Stimulated activated CD4-positive, alpha-beta T cell treated with anti-CD3 and anti-CD28 coated beads, Interleukin-12 subunit alpha, Interleukin-12 subunit beta, amount 100 ng/mL, for 48 hours (primary cell): ENCODE measurements at regions not wholly inside any gene's neighbourhood (a gene's known extent, or its start where the extent isn't known, plus 50 kb on each side); places are given as distances from the start of the nearest gene placed in this dataset.
"Not testable (repeated sequence)": the region's sequence is repeated elsewhere in the genome, so short reads cannot be mapped to it uniquely, and the experiment has no call there.

Experiments
- DNase-seq, 3 donors: peaks; one replicate each; pipeline ENCODE4 v3.0.0-alpha.2; 2020; ENCODE audit warnings: low read depth in 2 of 3, low spot score in 1 of 3

DNA sequence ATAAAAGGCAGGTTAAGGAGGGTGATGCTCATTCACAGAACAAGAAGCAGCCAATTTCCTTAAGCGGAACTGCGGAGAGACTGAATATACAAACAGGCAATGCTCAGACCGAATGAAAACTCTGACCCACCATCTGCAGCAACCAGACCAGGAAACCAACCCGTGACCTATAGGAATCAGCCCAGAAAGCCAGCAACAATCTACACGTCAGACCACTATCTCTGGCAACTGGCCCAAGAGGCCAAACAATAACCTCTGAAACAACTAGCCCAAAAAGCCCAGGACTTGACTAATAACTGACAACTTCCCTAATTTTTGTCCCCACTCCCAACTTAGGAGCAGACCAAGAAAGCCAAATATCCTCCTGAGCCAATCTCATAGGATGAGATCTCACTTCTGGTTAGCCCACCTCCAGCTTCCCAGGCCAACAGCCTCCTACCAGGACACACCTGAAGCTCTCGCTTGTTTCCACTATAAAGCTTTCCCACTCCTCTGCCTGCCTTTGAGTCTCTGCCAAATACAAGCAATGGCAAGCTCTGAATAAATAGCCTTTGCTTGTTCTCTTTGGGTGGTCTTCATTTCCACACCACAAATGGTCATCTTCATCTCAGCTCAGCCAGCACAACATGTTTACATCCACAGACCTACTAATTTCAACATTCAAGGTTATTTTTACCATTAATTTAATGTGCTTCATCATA, 168.5 kb downstream of the HSD17B3 start:
- no peak for DNase-seq

DNA sequence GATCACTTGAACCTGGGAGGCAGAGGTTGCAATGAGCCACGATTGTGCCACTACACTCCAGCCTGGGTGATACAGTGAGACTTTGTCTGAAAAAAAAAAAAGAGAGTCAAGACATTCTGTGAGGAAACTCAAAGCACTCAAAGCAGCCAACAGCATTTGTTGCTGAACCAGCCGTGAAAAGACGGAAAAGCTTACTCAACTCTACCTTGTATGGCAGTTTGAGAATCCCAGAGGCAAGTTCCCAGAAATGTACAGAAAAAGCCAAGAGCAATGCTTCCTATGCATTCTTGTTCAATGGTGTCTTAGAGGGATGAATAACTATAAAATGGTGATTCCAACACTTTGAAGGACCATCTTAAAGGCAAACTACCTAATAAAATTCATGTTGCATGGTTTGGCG, 170.2 kb downstream of the HSD17B3 start:
- no peak for DNase-seq

DNA sequence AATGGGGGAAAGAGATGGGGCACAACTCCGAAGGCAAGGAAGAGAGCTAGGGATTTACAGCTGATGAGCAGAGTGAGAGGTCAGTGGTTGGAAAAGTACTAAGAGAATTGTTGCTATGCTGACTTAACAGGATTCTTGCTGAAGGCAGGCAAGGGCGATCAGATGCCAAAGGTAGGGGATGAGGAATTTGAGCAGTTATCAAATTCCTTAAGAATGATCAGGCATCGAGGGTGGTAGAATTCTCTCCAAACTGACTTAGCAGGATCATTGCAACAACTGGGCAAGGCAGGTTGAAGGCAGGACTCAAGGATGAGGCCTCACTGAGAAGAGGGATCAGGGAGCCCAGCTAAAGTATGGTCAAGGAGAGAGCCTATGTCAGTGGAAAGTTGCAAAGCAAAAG, 171.0 kb downstream of the HSD17B3 start:
- no peak for DNase-seq

DNA sequence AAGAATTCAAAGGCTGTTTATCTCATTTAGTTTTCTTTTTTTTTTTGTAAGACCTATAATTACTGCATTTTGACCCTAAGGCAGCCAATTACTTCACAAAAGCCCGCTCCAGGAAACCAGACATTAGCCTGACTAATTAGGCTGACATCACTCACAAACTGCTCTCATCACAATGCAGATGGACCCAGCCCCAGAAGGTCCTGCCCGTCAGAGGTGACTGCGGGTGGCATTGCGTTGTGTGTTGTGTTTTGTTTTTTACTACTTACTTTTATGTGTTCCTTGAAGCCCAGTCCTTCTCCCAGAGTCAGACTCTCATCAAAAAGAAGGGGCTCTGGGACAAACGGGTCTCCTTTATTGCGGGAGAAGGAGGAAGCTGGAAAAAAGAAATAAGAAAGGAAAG, 172.2 kb downstream of the HSD17B3 start:
- DNase-seq: no peak

DNA sequence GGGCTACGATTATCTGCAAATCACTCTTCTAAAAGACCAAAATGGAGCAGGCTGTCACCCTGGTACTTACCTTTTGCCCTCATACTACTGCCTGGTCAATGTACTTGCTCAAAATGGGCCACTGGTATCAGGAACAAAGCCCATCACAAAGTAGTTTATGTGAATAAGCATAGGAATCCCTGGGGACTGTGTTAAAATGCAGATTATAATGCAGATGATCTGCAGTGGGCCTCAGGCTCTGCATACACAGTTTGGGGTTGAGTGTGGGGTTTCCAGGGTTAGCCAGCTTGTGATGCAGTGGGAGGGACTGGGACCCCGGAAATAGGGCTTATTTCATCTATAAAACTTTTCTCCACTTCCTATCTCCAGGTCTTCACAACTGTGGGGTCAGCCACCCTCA, 173.1 kb downstream of the HSD17B3 start:
- DNase-seq: no peak

DNA sequence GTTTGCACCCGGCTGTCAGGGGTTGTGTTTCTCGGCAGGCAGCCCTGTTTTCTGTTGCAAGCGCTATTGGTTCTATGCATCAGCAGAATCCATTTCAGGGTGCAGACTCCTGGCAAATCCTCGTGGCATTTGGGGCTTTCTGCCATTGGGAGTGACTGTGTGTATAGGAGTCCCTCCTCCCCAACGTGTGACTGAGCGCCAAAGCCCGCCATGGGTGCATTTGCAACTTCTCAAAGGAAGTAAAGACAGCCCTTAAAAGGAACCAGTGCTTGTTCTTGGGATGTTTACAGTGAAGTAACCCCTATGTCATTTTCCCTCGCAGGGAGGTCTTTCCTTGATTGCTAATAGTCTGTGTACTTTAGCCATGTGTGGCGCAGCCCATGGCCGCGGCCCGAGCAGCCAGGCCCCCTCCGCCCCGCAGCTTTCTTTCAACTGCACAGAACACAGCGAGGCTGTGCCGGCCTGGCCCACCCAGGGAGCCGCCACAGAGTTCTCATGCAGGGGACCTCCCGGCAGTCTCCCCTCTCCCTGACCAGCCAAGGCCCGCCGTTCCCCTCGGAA, 175.6 kb downstream of the HSD17B3 start:
- DNase-seq: no peak

DNA sequence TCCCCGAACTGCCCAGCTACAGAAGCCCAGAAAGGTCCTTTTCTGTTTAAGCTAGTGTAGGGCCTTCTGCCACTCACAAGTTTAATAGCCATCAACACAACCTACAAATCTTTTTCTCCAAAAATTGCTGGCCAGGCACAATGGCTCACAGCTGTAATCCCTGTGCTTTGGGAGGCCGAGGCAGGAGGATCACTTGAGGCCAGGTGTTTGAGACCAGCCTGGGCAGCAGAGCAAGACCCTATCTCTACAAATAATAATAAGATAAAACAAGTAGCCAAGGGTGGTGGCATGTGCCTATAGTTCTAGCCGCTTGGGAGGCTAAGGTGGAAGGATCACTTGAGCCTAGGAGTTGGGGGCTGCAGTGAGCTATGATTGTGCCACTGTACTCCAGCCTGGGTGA, 176.4 kb downstream of the HSD17B3 start:
- DNase-seq: no peak

DNA sequence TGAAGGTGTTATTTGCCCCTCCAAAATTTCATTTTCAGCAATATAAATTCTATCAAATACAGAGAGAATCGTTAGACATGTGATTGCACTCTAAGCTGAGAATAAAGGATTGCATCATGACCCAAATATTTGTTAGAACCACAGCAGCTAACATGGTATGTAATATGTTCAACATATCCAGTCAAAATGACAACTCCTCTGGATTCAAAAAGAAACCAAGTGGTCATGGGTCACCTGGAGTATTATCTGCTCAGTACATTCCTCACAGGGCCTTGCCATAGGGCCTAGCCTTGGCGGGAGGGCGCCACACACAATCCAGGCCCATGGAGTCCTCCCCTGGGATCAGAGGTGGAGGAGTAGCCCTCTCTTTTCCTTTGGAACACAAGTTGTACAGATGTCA, 179.2 kb downstream of the HSD17B3 start:
- DNase-seq: no peak

DNA sequence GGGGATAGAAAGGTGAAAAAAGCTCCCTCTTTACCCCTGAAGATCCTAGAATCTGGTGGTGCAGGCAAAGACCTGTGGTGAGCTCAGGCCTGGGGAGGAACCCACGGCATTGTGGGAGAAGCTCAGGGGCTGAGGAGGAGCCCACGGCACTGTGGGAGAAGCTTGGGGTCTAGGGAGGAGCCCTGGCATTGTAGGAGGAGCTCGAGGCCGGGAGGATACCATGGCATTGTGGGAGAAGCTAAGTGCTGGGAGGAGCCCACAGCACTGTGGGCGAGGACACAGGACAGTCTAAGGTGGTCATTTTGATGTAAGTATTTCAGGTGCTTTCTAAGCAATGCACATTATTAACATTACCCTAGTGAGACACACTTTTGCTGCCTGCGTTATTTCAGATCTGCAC, 179.7 kb downstream of the HSD17B3 start:
- DNase-seq: no peak

DNA sequence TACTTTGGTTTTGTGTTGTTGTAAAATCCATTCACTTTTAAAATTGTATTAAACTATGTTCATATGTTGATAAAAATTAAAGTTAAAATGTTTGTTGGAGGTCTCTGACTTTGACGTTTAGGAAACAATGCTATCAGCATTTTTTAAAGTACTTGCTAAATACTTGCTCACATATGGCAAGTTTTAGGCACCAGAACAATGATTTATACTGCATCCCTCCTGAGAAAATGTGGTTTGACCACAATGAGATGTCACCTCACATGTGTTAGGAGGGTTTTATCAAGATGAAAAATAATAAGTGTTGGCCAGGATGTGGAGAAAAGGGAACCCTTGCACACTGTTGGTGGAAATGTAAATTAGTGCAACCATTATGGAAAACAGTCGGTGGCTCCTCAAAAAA, 180.8 kb downstream of the HSD17B3 start:
- no peak for DNase-seq

DNA sequence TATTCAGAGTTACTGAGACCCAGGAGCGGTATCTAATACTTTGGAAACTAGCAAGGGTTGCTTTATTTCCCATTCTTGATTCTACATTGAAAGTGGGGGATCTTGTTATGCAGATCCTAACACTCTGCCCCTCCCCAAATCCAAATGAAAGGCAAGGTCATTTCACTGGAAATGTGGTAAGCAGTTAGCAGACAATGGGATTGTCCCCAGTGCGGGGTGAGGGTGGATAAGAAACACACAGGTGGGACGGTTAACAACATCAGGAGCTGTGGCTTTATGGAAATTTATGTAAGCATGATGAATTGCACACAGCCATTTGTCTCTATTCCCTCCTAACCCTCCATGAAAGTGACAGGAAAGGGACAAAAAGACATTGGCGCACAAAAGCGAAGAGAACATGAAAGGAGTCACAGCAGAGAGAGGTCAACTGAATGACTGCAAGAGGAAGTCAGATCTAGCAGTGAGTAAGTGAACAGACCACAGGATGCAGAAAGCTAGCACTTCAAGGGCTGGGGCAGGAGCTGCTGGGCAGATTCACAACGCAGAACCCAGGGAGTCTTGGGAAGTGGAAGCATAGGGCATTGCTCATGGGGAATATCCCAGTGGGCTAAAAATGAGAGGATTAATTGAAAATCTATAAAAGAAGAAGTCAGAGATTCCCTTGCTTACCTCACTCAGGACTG, 184.4 kb downstream of the HSD17B3 start:
- DNase-seq: no peak

DNA sequence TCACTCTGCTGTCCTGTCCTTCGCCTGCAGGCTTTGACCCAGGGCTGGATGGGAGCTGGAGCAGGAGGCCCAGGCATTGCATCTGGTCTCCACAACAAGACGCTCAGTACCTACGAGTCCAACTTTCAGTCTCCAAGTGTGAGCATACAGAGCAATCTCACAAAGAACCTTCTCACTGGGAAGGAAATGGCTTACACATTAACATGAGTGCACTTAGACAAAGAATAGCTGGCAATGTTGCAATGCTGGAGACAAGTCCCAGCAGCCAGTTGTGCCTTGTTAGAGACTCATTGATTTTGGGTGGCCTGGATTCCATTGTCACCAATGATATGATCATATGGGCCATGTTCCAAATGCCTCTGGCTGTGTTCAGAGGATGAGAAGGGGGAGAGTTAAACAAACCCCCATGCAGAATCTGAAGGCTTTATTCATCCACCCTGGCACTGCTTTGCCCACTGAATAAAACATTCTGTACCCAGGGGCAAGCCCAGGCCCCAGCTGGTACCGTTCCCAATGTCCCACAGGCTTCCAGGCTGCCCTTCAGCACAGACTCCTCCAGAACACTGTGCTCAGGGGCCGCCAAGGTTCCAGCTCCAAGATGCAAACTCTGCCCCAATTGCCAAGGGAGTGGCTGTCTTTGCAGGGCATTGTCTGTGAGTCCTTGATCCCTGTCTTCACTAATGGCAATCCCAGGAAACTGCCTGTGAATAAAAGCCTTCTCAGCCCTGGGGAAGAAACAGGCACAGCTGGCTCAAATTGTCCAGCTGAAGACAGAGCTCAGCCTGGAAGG, 185.5 kb downstream of the HSD17B3 start:
- DNase-seq: no peak

DNA sequence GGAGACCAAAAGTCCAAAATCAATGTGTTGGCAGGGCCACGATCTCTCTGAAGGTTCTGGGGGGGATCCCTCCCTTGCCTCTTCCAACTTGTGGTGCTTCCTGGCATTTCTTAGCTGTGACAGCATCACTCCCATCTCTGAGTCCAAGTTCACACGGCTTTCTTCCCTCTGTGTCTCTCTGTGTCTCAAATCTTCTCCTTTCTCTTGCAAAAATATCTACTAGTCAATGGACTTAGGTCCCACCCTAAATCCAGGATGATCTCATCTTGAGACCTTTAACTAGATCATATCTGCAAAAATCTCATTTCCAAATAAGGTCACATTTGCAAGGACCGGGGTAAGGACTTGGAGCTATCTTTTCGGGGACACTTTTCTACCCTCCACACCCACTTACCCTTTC, 186.1 kb downstream of the HSD17B3 start:
- no peak for DNase-seq

DNA sequence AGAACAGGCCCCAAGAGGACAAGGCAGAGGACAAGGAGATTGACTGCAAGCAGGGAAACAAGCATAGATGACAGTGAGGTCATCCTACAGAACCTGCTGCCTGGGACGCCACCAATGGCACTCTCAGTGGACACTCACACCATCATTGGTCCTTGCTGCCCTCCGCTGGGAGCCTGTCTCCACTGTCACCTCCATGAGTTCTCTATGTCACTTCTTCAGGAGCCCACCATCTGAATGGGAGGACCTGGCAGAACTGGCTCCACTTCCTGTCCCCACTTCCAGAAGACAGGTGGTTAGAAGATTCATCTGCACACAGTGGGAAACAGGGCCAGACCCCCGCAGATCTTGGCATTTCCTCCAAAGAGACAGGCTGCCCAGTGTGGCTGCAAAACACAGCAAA, 188.9 kb downstream of the HSD17B3 start:
- DNase-seq: no peak

DNA sequence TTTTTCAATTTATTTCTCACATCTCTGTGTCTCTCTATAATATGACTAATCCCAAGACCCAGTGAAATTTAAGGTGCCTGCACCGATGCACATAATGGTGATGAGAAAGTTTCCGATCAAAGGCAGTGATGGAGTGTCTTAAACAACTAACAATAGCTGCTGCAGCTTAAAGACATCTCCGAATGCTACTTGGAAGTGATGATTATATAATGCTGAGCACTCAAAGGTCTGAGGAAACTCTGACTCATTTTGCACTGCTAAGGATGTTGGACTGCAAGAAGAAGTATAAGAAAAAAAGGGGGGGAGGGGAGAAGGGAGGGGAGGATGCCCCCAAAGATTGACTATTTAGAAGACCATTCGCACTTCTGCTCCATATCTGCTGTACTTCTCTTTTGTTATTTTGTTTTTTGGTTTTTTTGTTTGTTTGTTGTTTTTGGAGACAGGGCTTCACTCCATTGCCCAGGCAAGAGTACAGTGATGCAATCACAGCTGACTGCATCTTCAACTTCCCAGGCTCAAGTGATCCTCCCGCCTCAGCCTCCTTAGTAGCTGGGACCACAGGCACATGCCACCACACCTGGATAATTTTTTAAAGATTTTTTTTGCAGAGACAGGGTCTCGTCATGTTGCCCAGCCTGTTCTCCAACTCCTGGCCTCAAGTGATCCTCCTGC, 192.2 kb downstream of the HSD17B3 start:
- no peak for DNase-seq

DNA sequence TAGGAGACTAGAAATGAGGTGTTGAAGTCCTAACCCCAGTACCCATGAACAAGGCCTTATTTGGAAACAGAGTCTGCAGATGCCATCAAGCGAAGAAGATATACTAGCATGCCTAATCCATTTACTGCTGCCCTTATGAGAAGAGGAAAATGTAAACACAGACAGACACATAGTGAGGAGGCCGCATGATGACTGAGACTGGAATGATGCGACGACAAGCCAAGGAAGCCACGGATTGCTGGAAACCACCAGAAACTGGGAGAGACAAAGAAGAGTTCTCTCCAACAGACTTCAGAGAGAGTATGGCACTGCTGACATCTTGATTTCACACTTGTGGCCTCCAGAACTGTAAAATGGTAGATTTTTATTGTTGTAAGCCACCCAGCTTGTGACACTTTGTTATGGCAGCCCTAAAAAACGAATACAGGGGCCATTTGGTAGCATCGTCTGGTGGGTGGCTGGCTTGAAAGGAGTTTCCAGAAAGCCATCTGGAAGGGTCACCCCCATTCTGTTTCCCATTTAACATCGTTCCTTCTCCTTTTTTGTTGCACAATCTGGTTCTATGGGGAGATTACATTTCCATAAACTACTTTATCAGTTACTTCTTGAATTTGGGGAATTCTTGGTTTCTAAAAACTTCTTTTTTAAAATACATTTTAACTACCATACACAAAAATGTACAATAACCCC, 193.1 kb downstream of the HSD17B3 start:
- no peak for DNase-seq

DNA sequence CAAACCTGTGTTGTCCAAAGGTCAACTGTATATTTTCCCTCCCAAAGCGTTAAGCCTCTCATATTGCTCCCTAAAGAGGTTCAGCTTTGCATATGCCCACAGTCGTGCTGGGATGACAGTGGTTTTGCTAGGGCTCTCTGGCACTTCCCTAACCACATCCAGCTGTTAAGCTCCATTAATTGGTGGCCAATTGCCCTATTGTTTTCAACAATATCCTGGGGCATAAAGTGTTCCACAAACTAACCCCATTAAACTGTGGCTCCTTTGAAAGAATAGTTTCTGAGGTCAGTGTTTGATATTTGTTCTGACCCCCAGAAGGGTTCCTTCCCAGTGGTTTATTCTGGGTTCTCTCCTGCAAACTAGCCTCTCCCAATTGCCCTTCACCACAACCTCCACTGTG, 194.5 kb downstream of the HSD17B3 start:
- DNase-seq: no peak

DNA sequence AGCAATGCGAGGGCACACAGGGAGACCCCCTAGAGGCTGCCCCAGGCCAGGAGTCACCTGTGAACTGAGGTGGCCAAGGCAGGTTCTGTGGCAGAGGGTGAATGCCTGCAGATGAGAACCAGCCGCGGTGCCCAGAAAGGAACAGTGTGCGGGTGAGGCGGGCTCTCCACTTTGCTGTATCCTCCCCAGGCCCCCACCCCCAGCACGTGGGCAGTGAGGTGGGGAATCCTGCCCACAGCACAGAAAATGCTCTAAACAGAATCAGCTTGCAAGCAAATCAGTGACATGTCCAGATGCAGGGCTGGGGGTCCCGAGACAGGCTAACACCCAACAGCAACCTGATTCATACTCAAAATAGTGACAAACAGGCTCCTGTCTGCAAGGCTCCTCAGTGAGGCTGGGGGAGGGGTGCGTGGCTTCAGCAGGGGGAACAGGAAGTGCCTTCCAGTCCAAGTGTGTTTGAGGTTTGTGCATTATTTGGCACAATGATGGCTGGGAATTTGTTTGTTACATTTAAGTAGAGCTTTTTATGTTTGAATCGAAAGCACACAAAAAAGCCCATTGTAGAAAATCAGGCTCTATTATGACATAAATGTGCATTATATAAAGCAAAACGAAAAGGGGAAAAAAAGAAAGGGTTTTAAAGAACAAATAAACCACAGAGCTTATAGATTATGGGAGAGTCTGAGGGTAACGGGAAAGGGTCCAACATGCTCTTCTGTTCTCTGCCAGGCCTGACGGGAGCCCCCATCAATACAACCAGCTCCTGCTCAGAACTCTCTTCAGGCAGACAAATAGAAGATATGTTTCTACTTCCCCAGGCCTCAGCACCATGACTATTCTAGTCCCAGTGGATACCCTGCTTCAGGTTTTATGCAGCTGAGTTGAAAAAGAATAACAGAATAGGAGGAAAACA, 201.3 kb downstream of the HSD17B3 start:
- no peak for DNase-seq

DNA sequence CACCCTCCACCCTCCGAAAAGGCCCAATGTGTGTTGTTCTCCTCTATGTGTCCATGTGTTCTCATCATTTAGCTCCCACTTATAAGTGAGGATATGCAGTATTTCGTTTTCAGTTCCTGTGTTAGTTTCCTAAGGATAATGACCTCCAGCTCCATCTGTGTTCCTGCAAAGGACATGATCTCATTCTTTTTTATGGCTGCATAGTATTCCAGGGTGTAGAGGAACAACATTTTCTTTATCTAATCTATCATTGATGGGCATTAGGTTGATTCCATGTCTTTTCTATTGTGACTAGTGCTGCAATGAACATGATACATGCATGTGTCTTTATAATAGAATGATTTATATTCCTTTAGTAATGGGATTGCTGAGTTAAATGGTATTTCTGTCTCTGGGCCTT, 211.3 kb downstream of the HSD17B3 start:
- DNase-seq: not testable (repeated sequence)
